OCI-LY7 (cell line): ENCODE measurements at regions not wholly inside any gene's neighbourhood (a gene's known extent, or its start where the extent isn't known, plus 50 kb on each side); places are given as distances from the start of the nearest gene placed in this dataset.

ENCODE experiments used
- BruUV-seq: library from RNA; stranded (reverse); fragments of 400-500 nt; replicated peaks from 2 replicates; lab custom pipeline; 2021; lab: Mats Ljungman, UMichigan
- CTCF ChIA-PET: fragments of 300-600 bp; sonication (Branson Sonifier 250); formaldehyde crosslinking; loops from one replicate; lab custom pipeline; 2022; ENCODE audit warnings: antibody characterized with exemption; ENCODE audit not compliant: unreplicated experiment; lab: Charles Lee
- POLR2A ChIA-PET: fragments of 300-600 bp; sonication (Branson Sonifier 250); formaldehyde crosslinking; loops from one replicate; lab custom pipeline; 2022; ENCODE audit warnings: antibody characterized with exemption; lab: Charles Lee
- DNase-seq: peaks from one replicate; pipeline ENCODE4 v3.0.0-alpha.2; 2015; ENCODE audit warnings: low spot score
- H2AFZ ChIP-seq: fragments of 200-600 bp; sonication (generic), shearing (Covaris generic); 2 replicates; pipeline ENCODE4 v1.6.1; 2014; ENCODE audit warnings: mild to moderate bottlenecking, antibody characterized with exemption, low read length, moderate library complexity
- H3K27ac ChIP-seq: fragments of 200-600 bp; sonication (generic); 2 replicates; pipeline ENCODE4 v1.5.1; 2014; ENCODE audit warnings: mixed run types, low read depth, mild to moderate bottlenecking, moderate library complexity, low read length, inconsistent platforms; ENCODE audit not compliant: poor library complexity, severe bottlenecking
- H3K36me3 ChIP-seq: fragments of 200-600 bp; sonication (generic); 2 replicates; pipeline ENCODE4 v1.6.1; 2014; ENCODE audit warnings: mild to moderate bottlenecking, antibody characterized with exemption, low read length, moderate library complexity, mixed read lengths; ENCODE audit not compliant: insufficient read depth
- H3K4me1 ChIP-seq: fragments of 200-600 bp; sonication (generic); 2 replicates; pipeline ENCODE4 v1.5.1; 2014; ENCODE audit warnings: mild to moderate bottlenecking, low read length; ENCODE audit not compliant: insufficient read depth, poor library complexity, severe bottlenecking
- H3K4me2 ChIP-seq: fragments of 200-600 bp; sonication (generic); 2 replicates; pipeline ENCODE4 v1.6.1; 2014; ENCODE audit warnings: mild to moderate bottlenecking, low read length
- H3K4me3 ChIP-seq: fragments of 200-600 bp; sonication (generic); 2 replicates; pipeline ENCODE4 v1.5.1; 2014; ENCODE audit warnings: mild to moderate bottlenecking, low read depth, low read length; ENCODE audit not compliant: poor library complexity, severe bottlenecking
- H3K79me2 ChIP-seq: fragments of 200-600 bp; sonication (generic); 2 replicates; pipeline ENCODE4 v1.6.1; 2016; ENCODE audit warnings: low read depth, mild to moderate bottlenecking, low read length, moderate library complexity, mixed read lengths; ENCODE audit not compliant: insufficient read depth
- H3K9me2 ChIP-seq: fragments of 200-600 bp; sonication (generic); 2 replicates; pipeline ENCODE4 v1.6.1; 2016; ENCODE audit warnings: mild to moderate bottlenecking, low read length, mixed read lengths; ENCODE audit not compliant: insufficient read depth
- H3K9me3 ChIP-seq: fragments of 200-600 bp; sonication (generic); 2 replicates; pipeline ENCODE4 v1.6.1; 2014; ENCODE audit warnings: mild to moderate bottlenecking, mixed run types, low read length, mixed read lengths
- H4K20me1 ChIP-seq: fragments of 200-600 bp; sonication (generic); 2 replicates; pipeline ENCODE4 v1.6.1; 2014; ENCODE audit warnings: mild to moderate bottlenecking, antibody characterized with exemption, low read length, moderate library complexity, mixed read lengths; ENCODE audit not compliant: insufficient read depth
- EZH2phosphoT487 ChIP-seq: fragments of 200-600 bp; sonication (generic); IDR thresholded peaks from 2 replicates; pipeline ENCODE4 v1.6.1; 2018; ENCODE audit warnings: low read depth, borderline replicate concordance, mild to moderate bottlenecking, mixed run types, antibody characterized with exemption, low read length, moderate library complexity, mixed read lengths
- intact Hi-C: fragments of 100-400 bp; cut with micrococcal nuclease; formaldehyde crosslinking; loops from one replicate; pipeline ENCODE4 v1.10.0; 2022; ENCODE audit not compliant: unreplicated experiment
- TF ChIP-seq, protein P1 (sequence below): fragments of 200-600 bp; sonication (generic); conservative IDR thresholded peaks from 2 replicates; pipeline ENCODE4 v1.5.1; 2014; ENCODE audit warnings: mild to moderate bottlenecking, antibody characterized with exemption, low read length, moderate library complexity, mixed read lengths

DNA sequence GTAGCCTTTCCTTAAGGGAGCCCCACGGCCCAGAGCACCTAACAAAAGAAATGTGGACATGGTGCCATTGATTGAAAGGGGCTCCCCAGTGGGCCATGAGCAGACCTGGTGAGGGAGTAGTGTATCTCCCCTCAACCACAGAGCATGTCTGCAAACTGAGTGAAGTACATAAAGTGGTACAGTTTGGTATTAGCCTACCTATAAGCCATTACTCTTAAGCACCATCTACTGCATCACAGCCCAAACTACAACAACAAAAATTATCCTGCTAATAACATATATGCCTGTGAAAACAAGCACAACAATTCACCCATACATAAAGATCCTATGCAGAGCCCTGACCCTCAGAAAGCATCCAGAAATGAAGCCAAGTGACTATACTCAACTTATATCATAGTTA lies 407.8 kb downstream of the PTPRC start:
- CTCF ChIA-PET = no interaction called here
- no TSS peak for BruUV-seq
- Histone ChIP-seq H3K79me2 (no peaks in the 10 kb centered on the region), H3K4me3 (no peak overlapping the region), H3K36me3 (peaks cover 16% of the 10 kb centered on the region; the same call in 1 of the 2 replicates), H2AFZ (peak overlapping the region; percentile 71), H3K27ac (no peak overlapping the region), H3K4me1 (peaks cover 21% of the 10 kb centered on the region), H3K4me2 (no peak overlapping the region), H3K9me2 (no peaks in the 10 kb centered on the region), H4K20me1 (no peaks in the 10 kb centered on the region), H3K9me3 (peaks cover 17% of the 10 kb centered on the region; the same call in 1 of the 2 replicates)
- intact Hi-C loops = loop anchor here (5.0 kb wide), 2 partner anchors 66 to 274 kb away; no protein-coding TSS in a partner anchor
- no peak for TF ChIP-seq EZH2phosphoT487
- TF ChIP-seq, protein P1, sequence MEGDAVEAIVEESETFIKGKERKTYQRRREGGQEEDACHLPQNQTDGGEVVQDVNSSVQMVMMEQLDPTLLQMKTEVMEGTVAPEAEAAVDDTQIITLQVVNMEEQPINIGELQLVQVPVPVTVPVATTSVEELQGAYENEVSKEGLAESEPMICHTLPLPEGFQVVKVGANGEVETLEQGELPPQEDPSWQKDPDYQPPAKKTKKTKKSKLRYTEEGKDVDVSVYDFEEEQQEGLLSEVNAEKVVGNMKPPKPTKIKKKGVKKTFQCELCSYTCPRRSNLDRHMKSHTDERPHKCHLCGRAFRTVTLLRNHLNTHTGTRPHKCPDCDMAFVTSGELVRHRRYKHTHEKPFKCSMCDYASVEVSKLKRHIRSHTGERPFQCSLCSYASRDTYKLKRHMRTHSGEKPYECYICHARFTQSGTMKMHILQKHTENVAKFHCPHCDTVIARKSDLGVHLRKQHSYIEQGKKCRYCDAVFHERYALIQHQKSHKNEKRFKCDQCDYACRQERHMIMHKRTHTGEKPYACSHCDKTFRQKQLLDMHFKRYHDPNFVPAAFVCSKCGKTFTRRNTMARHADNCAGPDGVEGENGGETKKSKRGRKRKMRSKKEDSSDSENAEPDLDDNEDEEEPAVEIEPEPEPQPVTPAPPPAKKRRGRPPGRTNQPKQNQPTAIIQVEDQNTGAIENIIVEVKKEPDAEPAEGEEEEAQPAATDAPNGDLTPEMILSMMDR = peak; percentile 74
- POLR2A ChIA-PET = interaction anchor here (0.6 to 1.4 kb wide), 4 partner anchors 20 to 551 kb away, joined by 3 to 6 read pairs (median 4); no protein-coding TSS in a partner anchor
- DNase-seq = peak; percentile 54

- no peak for DNase-seq
- intact Hi-C loops = no loop called here
- Histone ChIP-seq H4K20me1 (no peaks in the 10 kb centered on the region), H3K9me3 (no peaks in the 10 kb centered on the region; the same call in 1 of the 2 replicates), H3K79me2 (no peaks in the 10 kb centered on the region), H3K4me2 (no peak overlapping the region), H3K9me2 (no peaks in the 10 kb centered on the region), H3K4me1 (no peaks in the 10 kb centered on the region), H3K36me3 (no peaks in the 10 kb centered on the region), H3K27ac (no peak overlapping the region), H2AFZ (no peak overlapping the region), H3K4me3 (no peak overlapping the region)
- BruUV-seq = no TSS peak
- TF ChIP-seq, protein P1 = no peak
- TF ChIP-seq EZH2phosphoT487 = no peak
- ChIA-PET POLR2A (no interaction called here), CTCF (no interaction called here)
These were observed 415.9 kb downstream of the PTPRC start for GRCh38 chr1:199054694-199055093.

GRCh38 chr1:199057322-199057721 lies 418.5 kb downstream of the PTPRC start:
- Histone ChIP-seq H3K79me2 (no peaks in the 10 kb centered on the region), H4K20me1 (no peaks in the 10 kb centered on the region), H3K36me3 (no peaks in the 10 kb centered on the region), H3K9me2 (no peaks in the 10 kb centered on the region), H3K4me1 (no peaks in the 10 kb centered on the region), H3K27ac (no peak overlapping the region), H3K9me3 (no peaks in the 10 kb centered on the region), H3K4me3 (no peak overlapping the region), H2AFZ (peak overlapping the region; percentile 44; the same call in 1 of the 2 replicates), H3K4me2 (no peak overlapping the region)
- CTCF ChIA-PET = no interaction called here
- POLR2A ChIA-PET = no interaction called here
- intact Hi-C loops = no loop called here
- DNase-seq = no peak
- BruUV-seq = no TSS peak
- TF ChIP-seq, protein P1 = no peak
- no peak for TF ChIP-seq EZH2phosphoT487
